ENCODE measurements at regions not wholly inside any gene's neighbourhood (a gene's known extent, or its start where the extent isn't known, plus 50 kb on each side); places are given as distances from the start of the nearest gene placed in this dataset.
A peak's percentile ranks its signal among the peaks of the same experiment; 100 is the strongest.

- DNase-seq (ENCODE audit: low spot score): peak; percentile 20
Observed at GRCh38 chr3:109532257-109533216, 195.2 kb upstream of the DPPA4 start.

- DNase-seq (ENCODE audit: low spot score): no peak
Observed at GRCh38 chr3:109545746-109546145, 208.4 kb upstream of the DPPA4 start.

- no peak for DNase-seq (ENCODE audit: low spot score)
Observed at GRCh38 chr3:109548192-109548938, 211.0 kb upstream of the DPPA4 start.

GRCh38 chr3:109553591-109554371 lies 216.4 kb upstream of the DPPA4 start:
- no peak for DNase-seq (ENCODE audit: low spot score)

GRCh38 chr3:109559389-109559788 lies 222.0 kb upstream of the DPPA4 start:
- peak; percentile 45 for DNase-seq (ENCODE audit: low spot score)

GRCh38 chr3:109563149-109563548 lies 225.8 kb upstream of the DPPA4 start:
- DNase-seq (ENCODE audit: low spot score): no peak

- DNase-seq (ENCODE audit: low spot score): no peak
Observed at GRCh38 chr3:109569135-109569846, 231.9 kb upstream of the DPPA4 start.

- DNase-seq (ENCODE audit: low spot score): no peak
Observed at GRCh38 chr3:109570408-109570807, 233.1 kb upstream of the DPPA4 start.

GRCh38 chr3:109572301-109572700 lies 235.0 kb upstream of the DPPA4 start:
- no peak for DNase-seq (ENCODE audit: low spot score)

GRCh38 chr3:109596991-109597390 lies 259.6 kb upstream of the DPPA4 start:
- DNase-seq (ENCODE audit: low spot score): no peak

GRCh38 chr3:109597444-109597843 lies 260.1 kb upstream of the DPPA4 start:
- DNase-seq (ENCODE audit: low spot score): no peak

GRCh38 chr3:109607897-109608296 lies 270.6 kb upstream of the DPPA4 start:
- DNase-seq (ENCODE audit: low spot score): no peak

- no peak for DNase-seq (ENCODE audit: low spot score)
Observed at GRCh38 chr3:109608574-109608973, 271.2 kb upstream of the DPPA4 start.

- no peak for DNase-seq (ENCODE audit: low spot score)
Observed at GRCh38 chr3:109618766-109619378, 281.5 kb upstream of the DPPA4 start.

- no peak for DNase-seq (ENCODE audit: low spot score)
Observed at GRCh38 chr3:109631897-109632296, 294.6 kb upstream of the DPPA4 start.

- DNase-seq (ENCODE audit: low spot score): no peak
Observed at GRCh38 chr3:109640146-109640652, 302.9 kb upstream of the DPPA4 start.

GRCh38 chr3:109642025-109642424 lies 304.7 kb upstream of the DPPA4 start:
- no peak for DNase-seq (ENCODE audit: low spot score)

GRCh38 chr3:109643590-109643989 lies 306.2 kb upstream of the DPPA4 start:
- DNase-seq (ENCODE audit: low spot score): no peak

GRCh38 chr3:109644332-109644731 lies 307.0 kb upstream of the DPPA4 start:
- DNase-seq (ENCODE audit: low spot score): no peak

- DNase-seq (ENCODE audit: low spot score): no peak
Observed at GRCh38 chr3:109644746-109645145, 307.4 kb upstream of the DPPA4 start.

GRCh38 chr3:109648027-109648426 lies 310.7 kb upstream of the DPPA4 start:
- DNase-seq (ENCODE audit: low spot score): no peak
